ENCODE measurements at regions not wholly inside any gene's neighbourhood (a gene's known extent, or its start where the extent isn't known, plus 50 kb on each side); places are given as distances from the start of the nearest gene placed in this dataset.

DNA sequence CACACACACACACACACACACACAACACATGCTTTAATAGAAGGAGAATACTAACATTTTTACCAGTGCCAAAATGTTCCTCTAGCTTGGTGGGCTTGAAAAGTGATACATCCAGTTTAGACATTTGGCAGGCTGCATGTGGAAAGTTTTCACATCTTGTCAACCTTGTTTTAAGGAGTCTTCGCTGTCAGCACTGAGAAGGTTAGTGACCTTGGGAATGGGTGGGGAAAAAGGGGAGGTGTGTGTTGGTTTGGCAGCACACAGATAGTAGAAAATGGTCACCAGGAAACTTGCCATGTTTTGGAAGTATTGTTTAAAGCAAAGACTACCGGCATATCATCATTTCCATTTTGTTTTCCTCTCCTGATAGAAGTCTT lies 346.5 kb upstream of the ADAMTSL1 start:
- no peaks in the 10 kb centered on the region for H3K4me1 ChIP-seq (ENCODE audit: insufficient read depth, low read length)
- no peaks in the 10 kb centered on the region for H3K9me3 ChIP-seq (ENCODE audit: control insufficient read depth, insufficient read depth, low read length)
- no peak overlapping the region for H3K9ac ChIP-seq (ENCODE audit: low read depth, low read length)
- no peaks in the 10 kb centered on the region for H3K36me3 ChIP-seq (ENCODE audit: insufficient read depth, low read length)

DNA sequence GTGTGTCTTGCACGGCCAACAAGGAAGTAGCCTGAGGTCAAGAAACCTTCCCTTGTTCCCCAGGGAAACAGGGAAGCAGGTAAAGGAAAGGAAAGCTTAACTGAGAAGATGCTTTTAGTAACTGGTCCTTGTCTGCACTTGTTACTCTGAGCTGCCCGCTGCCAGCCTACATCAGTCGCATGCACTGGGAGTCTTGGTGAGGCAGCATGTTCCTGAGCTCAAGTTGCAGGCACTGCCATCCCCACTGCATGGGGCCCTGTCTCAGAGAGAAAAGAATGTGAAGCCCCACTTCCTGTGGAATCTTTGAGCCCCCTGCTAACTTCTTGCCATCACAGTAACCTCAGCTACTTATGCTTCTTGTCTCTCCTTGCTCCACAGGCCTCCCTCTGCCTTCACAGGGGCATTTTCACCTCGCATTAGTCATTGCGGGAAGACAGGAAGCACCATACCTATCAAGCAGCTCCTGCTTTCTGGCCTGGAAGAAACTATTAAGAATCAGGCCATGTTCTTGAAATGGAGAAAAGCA lies 344.1 kb upstream of the ADAMTSL1 start:
- no peaks in the 10 kb centered on the region for H3K4me1 ChIP-seq (ENCODE audit: insufficient read depth, low read length)
- H3K9ac ChIP-seq (ENCODE audit: low read depth, low read length), result no peak overlapping the region
- H3K36me3 ChIP-seq (ENCODE audit: insufficient read depth, low read length), result no peaks in the 10 kb centered on the region
- H3K9me3 ChIP-seq (ENCODE audit: control insufficient read depth, insufficient read depth, low read length), result no peaks in the 10 kb centered on the region

GRCh38 chr9:18136354-18136994 lies 337.5 kb upstream of the ADAMTSL1 start:
- no peaks in the 10 kb centered on the region for H3K36me3 ChIP-seq (ENCODE audit: insufficient read depth, low read length)
- no peaks in the 10 kb centered on the region for H3K4me1 ChIP-seq (ENCODE audit: insufficient read depth, low read length)

GRCh38 chr9:18137815-18138214 lies 336.1 kb upstream of the ADAMTSL1 start:
- no peak overlapping the region for H3K9ac ChIP-seq (ENCODE audit: low read depth, low read length)
- H3K4me1 ChIP-seq (ENCODE audit: insufficient read depth, low read length), result no peaks in the 10 kb centered on the region
- H3K36me3 ChIP-seq (ENCODE audit: insufficient read depth, low read length), result no peaks in the 10 kb centered on the region
- no peaks in the 10 kb centered on the region for H3K9me3 ChIP-seq (ENCODE audit: control insufficient read depth, insufficient read depth, low read length)

More at GRCh38 chr9:18136354-18136994, 337.5 kb upstream of the ADAMTSL1 start:
- Histone ChIP-seq H3K9ac (ENCODE audit: low read depth, low read length) (no peak overlapping the region), H3K9me3 (ENCODE audit: control insufficient read depth, insufficient read depth, low read length) (no peaks in the 10 kb centered on the region)

GRCh38 chr9:18138656-18139055 lies 335.3 kb upstream of the ADAMTSL1 start:
- H3K9me3 ChIP-seq (ENCODE audit: control insufficient read depth, insufficient read depth, low read length), result no peaks in the 10 kb centered on the region
- H3K9ac ChIP-seq (ENCODE audit: low read depth, low read length), result no peak overlapping the region
- no peaks in the 10 kb centered on the region for H3K36me3 ChIP-seq (ENCODE audit: insufficient read depth, low read length)
- H3K4me1 ChIP-seq (ENCODE audit: insufficient read depth, low read length), result no peaks in the 10 kb centered on the region

GRCh38 chr9:18141681-18142080 lies 332.3 kb upstream of the ADAMTSL1 start:
- Histone ChIP-seq H3K36me3 (ENCODE audit: insufficient read depth, low read length) (no peaks in the 10 kb centered on the region), H3K9ac (ENCODE audit: low read depth, low read length) (no peak overlapping the region), H3K9me3 (ENCODE audit: control insufficient read depth, insufficient read depth, low read length) (no peaks in the 10 kb centered on the region), H3K4me1 (ENCODE audit: insufficient read depth, low read length) (no peaks in the 10 kb centered on the region)

DNA sequence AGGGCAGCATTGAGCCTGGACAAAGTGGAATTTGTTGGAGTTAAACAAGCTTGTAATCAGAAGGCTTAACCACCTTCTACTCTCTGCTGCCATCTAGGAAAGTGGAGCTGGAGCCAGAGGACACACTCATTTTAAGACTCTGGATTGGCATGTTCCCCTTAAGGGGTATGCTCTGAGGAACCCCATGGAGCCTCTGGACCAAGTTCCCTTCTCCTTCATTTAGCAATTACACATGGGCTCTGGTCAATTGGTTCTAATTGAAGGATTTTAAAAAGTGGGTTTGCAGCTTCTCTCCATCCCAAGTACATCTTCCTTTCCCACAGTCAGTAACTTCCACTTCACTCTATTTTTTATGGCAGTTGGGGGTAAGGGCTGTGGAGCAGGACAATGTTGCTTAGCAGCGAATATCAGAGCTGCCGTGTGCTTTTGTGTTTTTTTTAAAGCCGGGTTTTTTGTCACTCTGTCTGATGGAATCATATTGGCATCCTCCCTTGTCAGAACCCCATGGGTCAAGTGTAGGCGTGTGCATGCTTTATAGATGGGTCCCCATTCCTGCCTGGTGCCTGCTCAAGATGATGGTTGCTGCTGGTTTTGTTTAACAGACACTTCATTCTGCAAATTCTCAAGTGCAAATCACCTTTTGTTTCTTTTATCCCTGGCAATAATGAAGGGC lies 330.7 kb upstream of the ADAMTSL1 start:
- H3K36me3 ChIP-seq (ENCODE audit: insufficient read depth, low read length), result no peaks in the 10 kb centered on the region
- H3K4me1 ChIP-seq (ENCODE audit: insufficient read depth, low read length), result no peaks in the 10 kb centered on the region
- no peak overlapping the region for H3K9ac ChIP-seq (ENCODE audit: low read depth, low read length)
- H3K9me3 ChIP-seq (ENCODE audit: control insufficient read depth, insufficient read depth, low read length), result no peaks in the 10 kb centered on the region

GRCh38 chr9:18146329-18146728 lies 327.6 kb upstream of the ADAMTSL1 start:
- H3K4me1 ChIP-seq (ENCODE audit: insufficient read depth, low read length), result no peaks in the 10 kb centered on the region
- H3K9me3 ChIP-seq (ENCODE audit: control insufficient read depth, insufficient read depth, low read length), result no peaks in the 10 kb centered on the region
- H3K36me3 ChIP-seq (ENCODE audit: insufficient read depth, low read length), result no peaks in the 10 kb centered on the region
- H3K9ac ChIP-seq (ENCODE audit: low read depth, low read length), result no peak overlapping the region

DNA sequence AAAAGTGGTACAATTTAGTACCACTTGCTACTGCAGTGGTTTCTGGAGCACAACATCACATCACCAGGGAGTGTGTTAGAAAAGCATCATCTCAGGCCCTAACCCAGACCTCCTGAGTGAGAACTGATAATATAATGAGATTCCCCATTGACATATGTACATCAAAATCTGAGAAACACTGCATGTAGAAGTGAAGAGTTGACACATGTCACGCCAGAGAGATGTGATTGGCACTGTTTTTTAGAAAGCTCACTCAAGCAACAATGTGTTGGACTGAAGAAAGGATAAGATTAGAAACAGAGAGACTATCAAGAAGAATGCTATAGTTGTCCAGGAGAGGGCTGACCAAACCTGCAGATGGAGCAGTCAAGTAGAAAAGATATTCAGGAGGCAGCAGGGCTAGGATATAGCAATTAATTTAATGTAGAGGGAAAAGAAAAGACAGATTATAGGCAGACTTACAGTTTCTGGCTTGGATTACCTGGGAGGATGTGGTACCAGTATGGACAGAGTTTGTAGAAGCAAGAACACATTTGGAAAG lies 324.4 kb upstream of the ADAMTSL1 start:
- no peaks in the 10 kb centered on the region for H3K9me3 ChIP-seq (ENCODE audit: control insufficient read depth, insufficient read depth, low read length)
- H3K36me3 ChIP-seq (ENCODE audit: insufficient read depth, low read length), result no peaks in the 10 kb centered on the region
- no peak overlapping the region for H3K9ac ChIP-seq (ENCODE audit: low read depth, low read length)
- no peaks in the 10 kb centered on the region for H3K4me1 ChIP-seq (ENCODE audit: insufficient read depth, low read length)

DNA sequence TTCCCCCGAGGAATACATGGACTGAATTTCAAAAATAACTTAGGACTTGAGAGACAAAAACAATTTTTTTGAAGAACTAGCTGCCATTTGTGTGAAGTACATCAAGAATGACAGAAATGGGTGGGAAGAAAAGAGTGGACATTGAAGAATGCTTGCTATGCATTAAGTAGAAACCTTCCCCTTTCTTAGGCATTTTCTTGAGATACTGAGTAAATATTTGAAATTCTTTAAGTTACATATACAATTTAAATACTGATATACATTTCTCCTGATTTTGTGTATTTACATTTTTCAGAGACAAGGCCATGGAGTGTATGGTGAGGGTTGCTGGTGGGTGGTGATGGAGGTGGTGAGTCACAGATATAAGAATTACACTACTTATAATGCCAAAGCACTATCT lies 319.3 kb upstream of the ADAMTSL1 start:
- H3K9me3 ChIP-seq (ENCODE audit: control insufficient read depth, insufficient read depth, low read length), result no peaks in the 10 kb centered on the region
- H3K36me3 ChIP-seq (ENCODE audit: insufficient read depth, low read length), result no peaks in the 10 kb centered on the region
- no peak overlapping the region for H3K9ac ChIP-seq (ENCODE audit: low read depth, low read length)
- no peaks in the 10 kb centered on the region for H3K4me1 ChIP-seq (ENCODE audit: insufficient read depth, low read length)

GRCh38 chr9:18159254-18159653 lies 314.7 kb upstream of the ADAMTSL1 start:
- H3K4me1 ChIP-seq (ENCODE audit: insufficient read depth, low read length), result no peaks in the 10 kb centered on the region
- no peaks in the 10 kb centered on the region for H3K36me3 ChIP-seq (ENCODE audit: insufficient read depth, low read length)
- H3K9me3 ChIP-seq (ENCODE audit: control insufficient read depth, insufficient read depth, low read length), result no peaks in the 10 kb centered on the region
- H3K9ac ChIP-seq (ENCODE audit: low read depth, low read length), result no peak overlapping the region

- Histone ChIP-seq H3K9me3 (ENCODE audit: control insufficient read depth, insufficient read depth, low read length) (no peaks in the 10 kb centered on the region), H3K9ac (ENCODE audit: low read depth, low read length) (no peak overlapping the region), H3K4me1 (ENCODE audit: insufficient read depth, low read length) (no peaks in the 10 kb centered on the region), H3K36me3 (ENCODE audit: insufficient read depth, low read length) (no peaks in the 10 kb centered on the region)
Measured at GRCh38 chr9:18163146-18163545, 310.8 kb upstream of the ADAMTSL1 start.

- Histone ChIP-seq H3K9ac (ENCODE audit: low read depth, low read length) (no peak overlapping the region), H3K4me1 (ENCODE audit: insufficient read depth, low read length) (no peaks in the 10 kb centered on the region), H3K36me3 (ENCODE audit: insufficient read depth, low read length) (no peaks in the 10 kb centered on the region), H3K9me3 (ENCODE audit: control insufficient read depth, insufficient read depth, low read length) (no peaks in the 10 kb centered on the region)
Measured at GRCh38 chr9:18167733-18168132, 306.2 kb upstream of the ADAMTSL1 start.

- Histone ChIP-seq H3K9ac (ENCODE audit: low read depth, low read length) (no peak overlapping the region), H3K36me3 (ENCODE audit: insufficient read depth, low read length) (no peaks in the 10 kb centered on the region), H3K9me3 (ENCODE audit: control insufficient read depth, insufficient read depth, low read length) (0 out of 2 replicates have a peak, but pooled peaks cover 5% of the 10 kb centered on the region), H3K4me1 (ENCODE audit: insufficient read depth, low read length) (no peaks in the 10 kb centered on the region)
Measured at GRCh38 chr9:18173923-18174322, 300.0 kb upstream of the ADAMTSL1 start.

DNA sequence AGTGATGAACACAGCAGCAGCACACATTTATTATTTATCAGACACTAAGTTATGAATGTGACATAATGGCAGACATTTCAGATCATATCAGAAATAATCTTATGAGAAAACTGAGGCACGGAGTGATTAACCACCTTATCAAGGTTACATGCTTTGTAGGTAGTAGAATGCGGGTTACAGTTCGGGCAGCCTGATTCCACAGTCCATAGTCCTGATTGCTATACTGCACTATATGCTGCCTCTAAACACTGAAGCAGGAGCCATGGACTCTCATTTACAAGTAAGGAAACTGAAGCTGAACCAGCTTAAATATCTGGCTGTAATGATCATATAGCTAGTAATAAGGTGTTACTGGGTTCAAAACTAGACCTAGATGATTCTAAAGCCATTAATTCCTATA lies 291.3 kb upstream of the ADAMTSL1 start:
- Histone ChIP-seq H3K36me3 (ENCODE audit: insufficient read depth, low read length) (no peaks in the 10 kb centered on the region), H3K4me1 (ENCODE audit: insufficient read depth, low read length) (no peaks in the 10 kb centered on the region; the same call in 1 of the 2 replicates), H3K9ac (ENCODE audit: low read depth, low read length) (no peak overlapping the region), H3K9me3 (ENCODE audit: control insufficient read depth, insufficient read depth, low read length) (no peaks in the 10 kb centered on the region)

Measured in ES-I3 (cell line).